ENCODE measurements at regions not wholly inside any gene's neighbourhood (a gene's known extent, or its start where the extent isn't known, plus 50 kb on each side); places are given as distances from the start of the nearest gene placed in this dataset.

- 42% methylated on average over 3 of the region's 3 CpGs for WGBS (ENCODE audit: low lambda C conversion rate, missing lambda C conversion rate)
- Histone ChIP-seq H2AFZ (no peak overlapping the region), H3K27me3 (no peaks in the 10 kb centered on the region), H4K20me1 (ENCODE audit: insufficient read depth, poor library complexity, severe bottlenecking) (no peaks in the 10 kb centered on the region), H3K4me2 (no peak overlapping the region), H3K27ac (no peak overlapping the region), H3K36me3 (replicated peaks; ENCODE audit: insufficient read depth, low read depth) (no peaks in the 10 kb centered on the region), H3K4me1 (ENCODE audit: insufficient read depth) (no peaks in the 10 kb centered on the region), H3K9me3 (ENCODE audit: low read depth) (no peaks in the 10 kb centered on the region), H3K79me2 (no peaks in the 10 kb centered on the region), H3K9me2 (replicated peaks; ENCODE audit: insufficient read depth) (no peaks in the 10 kb centered on the region), H3K4me3 (no peak overlapping the region)
- peak; percentile 35 for DNase-seq (ENCODE audit: low spot score)
- TF ChIP-seq EZH2phosphoT487 (IDR thresholded peaks at IDR 0.05; ENCODE audit: low read depth, severe bottlenecking, unreplicated experiment) (no peak), EZH2 (IDR thresholded peaks at IDR 0.05; ENCODE audit: borderline replicate concordance) (no peak), CTCF (IDR thresholded peaks at IDR 0.05; ENCODE audit: poor library complexity) (no peak)
Measured at GRCh38 chr14:97523936-97524335, 726.8 kb downstream of the VRK1 start.

GRCh38 chr14:97524589-97525319 is 727.6 kb downstream of the VRK1 start:
- Histone ChIP-seq H3K27me3 (peaks cover under 1% of the 10 kb centered on the region), H3K27ac (no peak overlapping the region), H4K20me1 (ENCODE audit: insufficient read depth, poor library complexity, severe bottlenecking) (no peaks in the 10 kb centered on the region), H3K9me2 (replicated peaks; ENCODE audit: insufficient read depth) (no peaks in the 10 kb centered on the region), H3K9me3 (ENCODE audit: low read depth) (no peaks in the 10 kb centered on the region), H2AFZ (no peak overlapping the region), H3K36me3 (replicated peaks; ENCODE audit: insufficient read depth, low read depth) (no peaks in the 10 kb centered on the region), H3K4me2 (no peak overlapping the region), H3K4me1 (ENCODE audit: insufficient read depth) (no peaks in the 10 kb centered on the region), H3K79me2 (no peaks in the 10 kb centered on the region), H3K4me3 (no peak overlapping the region)
- TF ChIP-seq EZH2 (IDR thresholded peaks at IDR 0.05; ENCODE audit: borderline replicate concordance) (no peak), EZH2phosphoT487 (IDR thresholded peaks at IDR 0.05; ENCODE audit: low read depth, severe bottlenecking, unreplicated experiment) (no peak), CTCF (IDR thresholded peaks at IDR 0.05; ENCODE audit: poor library complexity) (no peak)
- WGBS (ENCODE audit: low lambda C conversion rate, missing lambda C conversion rate): 85% methylated on average over 7 of the region's 7 CpGs
- no peak for DNase-seq (ENCODE audit: low spot score)

GRCh38 chr14:97527993-97528392 is 730.8 kb downstream of the VRK1 start:
- Histone ChIP-seq H3K27ac (no peak overlapping the region), H3K9me2 (replicated peaks; ENCODE audit: insufficient read depth) (no peaks in the 10 kb centered on the region), H3K9me3 (ENCODE audit: low read depth) (no peaks in the 10 kb centered on the region), H3K79me2 (no peaks in the 10 kb centered on the region), H3K4me2 (no peak overlapping the region), H3K4me1 (ENCODE audit: insufficient read depth) (no peaks in the 10 kb centered on the region), H4K20me1 (ENCODE audit: insufficient read depth, poor library complexity, severe bottlenecking) (no peaks in the 10 kb centered on the region), H3K27me3 (peaks cover 3% of the 10 kb centered on the region), H3K4me3 (no peak overlapping the region), H3K36me3 (replicated peaks; ENCODE audit: insufficient read depth, low read depth) (no peaks in the 10 kb centered on the region), H2AFZ (no peak overlapping the region)
- 95% methylated on average over 4 of the region's 4 CpGs for WGBS (ENCODE audit: low lambda C conversion rate, missing lambda C conversion rate)
- no peak for TF ChIP-seq CTCF (IDR thresholded peaks at IDR 0.05; ENCODE audit: poor library complexity)
- no peak for TF ChIP-seq EZH2phosphoT487 (IDR thresholded peaks at IDR 0.05; ENCODE audit: low read depth, severe bottlenecking, unreplicated experiment)
- TF ChIP-seq EZH2 (IDR thresholded peaks at IDR 0.05; ENCODE audit: borderline replicate concordance): no peak
- DNase-seq (ENCODE audit: low spot score): no peak
